Panc1 (cell line): ENCODE measurements at regions not wholly inside any gene's neighbourhood (a gene's known extent, or its start where the extent isn't known, plus 50 kb on each side); places are given as distances from the start of the nearest gene placed in this dataset.

ENCODE experiments used
- ATAC-seq: fragments of 200-7000 bp; cut with Tn5 transposase; 2 replicates; pipeline ENCODE4 v1.9.1; 2020; ENCODE audit warnings: mild to moderate bottlenecking, moderate library complexity
- BruUV-seq: library from RNA; stranded (reverse); fragments of 400-500 nt; replicated peaks from 2 replicates; lab custom pipeline; 2021; lab: Mats Ljungman, UMichigan
- CTCF ChIA-PET: fragments of 300-600 bp; sonication (Branson Sonifier 250); formaldehyde crosslinking; loops from one replicate; lab custom pipeline; 2022; ENCODE audit warnings: antibody characterized with exemption; lab: Charles Lee
- POLR2A ChIA-PET: fragments of 300-600 bp; sonication (Branson Sonifier 250); formaldehyde crosslinking; loops from one replicate; lab custom pipeline; 2022; ENCODE audit warnings: antibody characterized with exemption; lab: Charles Lee
- DNase-seq: peaks from one replicate; pipeline ENCODE4 v3.0.0-alpha.2; 2010; ENCODE audit warnings: low read depth, low spot score
- H3K27ac ChIP-seq: 2 replicates; pipeline ENCODE4 v1.5.1; 2011; ENCODE audit warnings: mild to moderate bottlenecking, low read length, inconsistent platforms
- H3K27me3 ChIP-seq: fragments of 200-500 bp; sonication (Bioruptor generic); 2 replicates; pipeline ENCODE4 v1.6.0; 2014; ENCODE audit warnings: low read length, inconsistent platforms; ENCODE audit not compliant: control insufficient read depth, insufficient read depth
- H3K36me3 ChIP-seq: fragments of 200-500 bp; sonication (Bioruptor generic); 2 replicates; pipeline ENCODE4 v1.5.1; 2014; ENCODE audit warnings: inconsistent platforms, mild to moderate bottlenecking, low read length, moderate library complexity; ENCODE audit not compliant: control insufficient read depth, insufficient read depth
- H3K4me1 ChIP-seq: 2 replicates; pipeline ENCODE4 v1.5.1; 2011; ENCODE audit warnings: inconsistent platforms, mild to moderate bottlenecking, low read length, moderate library complexity; ENCODE audit not compliant: control insufficient read depth, insufficient read depth
- H3K4me3 ChIP-seq, 2 experiments: 2 replicates each; pipeline ENCODE4 v1.5.1; 2011 to 2012; ENCODE audit warnings: low read depth in 2 of 2, low read length in 2 of 2, mild to moderate bottlenecking in 2 of 2, inconsistent platforms in 1 of 2, moderate library complexity in 1 of 2
- H3K9me3 ChIP-seq: fragments of 200-500 bp; sonication (Bioruptor generic); 2 replicates; pipeline ENCODE4 v1.5.1; 2014; ENCODE audit warnings: low read depth, mild to moderate bottlenecking, inconsistent platforms, low read length, moderate library complexity; ENCODE audit not compliant: control insufficient read depth, insufficient read depth
- POLR2AphosphoS5 ChIP-seq: IDR thresholded peaks from 2 replicates; pipeline ENCODE4 v1.6.1; 2012; ENCODE audit warnings: mild to moderate bottlenecking, low read depth, low read length, moderate library complexity
- SIN3A ChIP-seq: IDR thresholded peaks from 2 replicates; pipeline ENCODE4 v1.6.1; 2012; ENCODE audit warnings: low read depth, mild to moderate bottlenecking, low read length, moderate library complexity, borderline replicate concordance; ENCODE audit not compliant: insufficient read depth
- TCF7L2 ChIP-seq: IDR thresholded peaks from 2 replicates; pipeline ENCODE4 v1.6.1; 2011; ENCODE audit warnings: mild to moderate bottlenecking, low read depth, low read length, inconsistent platforms
- in situ Hi-C: cut with HindIII; loops from 2 replicates; pipeline ENCODE4 v1.10.0; 2016; ENCODE audit warnings: low sequenced_read_pairs, low pct_unique_long_range_greater_than_20kb
- intact Hi-C: fragments of 100-400 bp; cut with micrococcal nuclease; formaldehyde crosslinking; loops from one replicate; pipeline ENCODE4 v1.10.0; 2022; ENCODE audit not compliant: unreplicated experiment
- TF ChIP-seq, protein P1 (sequence below): fragments of 450-650 bp; IDR thresholded peaks from 2 replicates; pipeline ENCODE4 v1.5.1; 2017; ENCODE audit warnings: mild to moderate bottlenecking
- TF ChIP-seq, protein P2 (sequence below), 2 experiments: IDR thresholded peaks; 2 replicates each; pipeline ENCODE4 v1.6.1; 2011 to 2012; ENCODE audit warnings: low read depth in 2 of 2, control low read depth in 1 of 2, low read length in 1 of 2, mild to moderate bottlenecking in 1 of 2, moderate library complexity in 1 of 2; ENCODE audit not compliant: insufficient read depth in 1 of 2

DNA sequence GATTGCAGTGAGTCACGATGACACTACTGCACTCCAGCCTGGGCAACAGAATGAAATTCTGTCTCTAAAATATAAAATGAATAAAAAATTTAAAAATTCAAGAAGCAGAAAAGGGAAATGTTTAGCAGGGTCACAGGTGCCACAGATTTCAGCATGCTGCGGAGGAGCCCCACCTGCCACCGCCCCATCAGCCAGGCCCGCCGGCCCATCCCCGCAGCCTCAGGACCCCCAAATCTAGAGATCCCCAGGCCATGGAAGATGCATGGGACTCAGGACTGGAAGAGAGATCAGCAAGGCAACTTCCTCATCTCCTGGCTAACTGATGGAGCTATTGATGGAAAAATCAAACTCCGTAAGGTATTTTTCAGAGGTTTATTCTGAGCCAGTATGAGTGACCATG lies 208.2 kb downstream of the UQCRFS1 start:
- CTCF ChIA-PET = no interaction called here
- H3K27ac ChIP-seq = no peak overlapping the region
- intact Hi-C loops (no loop called here), in situ Hi-C loops (no loop called here)
- H3K36me3 ChIP-seq = no peaks in the 10 kb centered on the region
- H3K4me3 ChIP-seq = no peak overlapping the region
- no peaks in the 10 kb centered on the region for H3K9me3 ChIP-seq
- no peak for DNase-seq
- no peaks in the 10 kb centered on the region for H3K27me3 ChIP-seq
- POLR2A ChIA-PET = no interaction called here
- no TSS peak for BruUV-seq
- H3K4me1 ChIP-seq = no peaks in the 10 kb centered on the region
- ATAC-seq = no peak
- TF ChIP-seq POLR2AphosphoS5 = no peak
- TF ChIP-seq, protein P1, sequence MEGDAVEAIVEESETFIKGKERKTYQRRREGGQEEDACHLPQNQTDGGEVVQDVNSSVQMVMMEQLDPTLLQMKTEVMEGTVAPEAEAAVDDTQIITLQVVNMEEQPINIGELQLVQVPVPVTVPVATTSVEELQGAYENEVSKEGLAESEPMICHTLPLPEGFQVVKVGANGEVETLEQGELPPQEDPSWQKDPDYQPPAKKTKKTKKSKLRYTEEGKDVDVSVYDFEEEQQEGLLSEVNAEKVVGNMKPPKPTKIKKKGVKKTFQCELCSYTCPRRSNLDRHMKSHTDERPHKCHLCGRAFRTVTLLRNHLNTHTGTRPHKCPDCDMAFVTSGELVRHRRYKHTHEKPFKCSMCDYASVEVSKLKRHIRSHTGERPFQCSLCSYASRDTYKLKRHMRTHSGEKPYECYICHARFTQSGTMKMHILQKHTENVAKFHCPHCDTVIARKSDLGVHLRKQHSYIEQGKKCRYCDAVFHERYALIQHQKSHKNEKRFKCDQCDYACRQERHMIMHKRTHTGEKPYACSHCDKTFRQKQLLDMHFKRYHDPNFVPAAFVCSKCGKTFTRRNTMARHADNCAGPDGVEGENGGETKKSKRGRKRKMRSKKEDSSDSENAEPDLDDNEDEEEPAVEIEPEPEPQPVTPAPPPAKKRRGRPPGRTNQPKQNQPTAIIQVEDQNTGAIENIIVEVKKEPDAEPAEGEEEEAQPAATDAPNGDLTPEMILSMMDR = no peak
- no peak for TF ChIP-seq SIN3A
- TF ChIP-seq TCF7L2 = no peak
- TF ChIP-seq, protein P2, sequence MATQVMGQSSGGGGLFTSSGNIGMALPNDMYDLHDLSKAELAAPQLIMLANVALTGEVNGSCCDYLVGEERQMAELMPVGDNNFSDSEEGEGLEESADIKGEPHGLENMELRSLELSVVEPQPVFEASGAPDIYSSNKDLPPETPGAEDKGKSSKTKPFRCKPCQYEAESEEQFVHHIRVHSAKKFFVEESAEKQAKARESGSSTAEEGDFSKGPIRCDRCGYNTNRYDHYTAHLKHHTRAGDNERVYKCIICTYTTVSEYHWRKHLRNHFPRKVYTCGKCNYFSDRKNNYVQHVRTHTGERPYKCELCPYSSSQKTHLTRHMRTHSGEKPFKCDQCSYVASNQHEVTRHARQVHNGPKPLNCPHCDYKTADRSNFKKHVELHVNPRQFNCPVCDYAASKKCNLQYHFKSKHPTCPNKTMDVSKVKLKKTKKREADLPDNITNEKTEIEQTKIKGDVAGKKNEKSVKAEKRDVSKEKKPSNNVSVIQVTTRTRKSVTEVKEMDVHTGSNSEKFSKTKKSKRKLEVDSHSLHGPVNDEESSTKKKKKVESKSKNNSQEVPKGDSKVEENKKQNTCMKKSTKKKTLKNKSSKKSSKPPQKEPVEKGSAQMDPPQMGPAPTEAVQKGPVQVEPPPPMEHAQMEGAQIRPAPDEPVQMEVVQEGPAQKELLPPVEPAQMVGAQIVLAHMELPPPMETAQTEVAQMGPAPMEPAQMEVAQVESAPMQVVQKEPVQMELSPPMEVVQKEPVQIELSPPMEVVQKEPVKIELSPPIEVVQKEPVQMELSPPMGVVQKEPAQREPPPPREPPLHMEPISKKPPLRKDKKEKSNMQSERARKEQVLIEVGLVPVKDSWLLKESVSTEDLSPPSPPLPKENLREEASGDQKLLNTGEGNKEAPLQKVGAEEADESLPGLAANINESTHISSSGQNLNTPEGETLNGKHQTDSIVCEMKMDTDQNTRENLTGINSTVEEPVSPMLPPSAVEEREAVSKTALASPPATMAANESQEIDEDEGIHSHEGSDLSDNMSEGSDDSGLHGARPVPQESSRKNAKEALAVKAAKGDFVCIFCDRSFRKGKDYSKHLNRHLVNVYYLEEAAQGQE (IDR thresholded peaks at IDR 0.05; ENCODE audit: insufficient read depth in 1 of 2, low read depth in 2 of 2, low read length in 1 of 2) = no peak

DNA sequence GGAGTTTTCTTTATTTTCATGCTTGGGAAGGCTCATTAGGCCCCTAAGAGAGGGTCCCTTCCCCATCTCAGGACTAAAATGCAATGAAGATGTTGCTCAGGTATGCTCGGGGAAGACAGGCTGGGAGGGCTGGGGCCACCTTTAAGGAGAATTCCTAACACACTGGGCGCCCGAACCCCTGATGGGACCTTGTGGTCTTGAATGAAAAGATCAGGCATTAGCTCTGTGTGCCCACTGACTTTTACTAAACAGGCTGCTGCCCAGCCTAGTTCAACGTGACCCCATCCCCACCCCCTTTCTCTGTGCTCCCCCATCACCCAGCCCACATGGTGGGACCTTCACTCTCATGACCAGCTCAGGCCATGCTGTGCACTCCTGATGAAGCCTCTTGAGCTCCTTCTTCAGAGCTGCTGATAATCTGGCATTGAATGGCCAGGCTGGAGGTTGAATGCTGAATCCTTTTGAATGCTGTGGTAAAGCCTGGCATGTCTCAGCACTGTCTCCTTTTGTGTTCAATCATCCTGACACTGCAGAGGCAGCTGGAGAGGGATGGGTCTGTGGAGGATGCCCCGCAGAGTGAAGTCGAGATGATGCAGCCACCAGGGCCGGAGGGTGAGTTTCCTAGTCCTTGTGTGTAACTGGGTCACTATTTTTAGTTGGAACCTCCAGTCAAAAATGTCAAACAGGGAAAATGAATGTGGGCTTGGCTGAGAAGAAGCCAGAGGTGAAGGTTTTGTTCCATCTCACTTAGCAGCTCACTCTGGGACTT lies 209.1 kb downstream of the UQCRFS1 start:
- TF ChIP-seq, protein P1 = no peak
- TF ChIP-seq TCF7L2 (no peak), POLR2AphosphoS5 (no peak), SIN3A (no peak)
- TF ChIP-seq, protein P2 (IDR thresholded peaks at IDR 0.05; ENCODE audit: insufficient read depth in 1 of 2, low read depth in 2 of 2, low read length in 1 of 2) = no peak
- no TSS peak for BruUV-seq

More for the DNA sequence above, 209.1 kb downstream of the UQCRFS1 start:
- H3K36me3 ChIP-seq = no peaks in the 10 kb centered on the region
- ChIA-PET CTCF (no interaction called here), POLR2A (no interaction called here)
- DNase-seq = no peak
- H3K9me3 ChIP-seq = no peaks in the 10 kb centered on the region
- in situ Hi-C loops (no loop called here), intact Hi-C loops (no loop called here)
- H3K4me3 ChIP-seq = no peak overlapping the region
- no peaks in the 10 kb centered on the region for H3K4me1 ChIP-seq
- no peak overlapping the region for H3K27ac ChIP-seq
- no peaks in the 10 kb centered on the region for H3K27me3 ChIP-seq
- ATAC-seq = no peak
